ENCODE measurements at regions not wholly inside any gene's neighbourhood (a gene's known extent, or its start where the extent isn't known, plus 50 kb on each side); places are given as distances from the start of the nearest gene placed in this dataset.

DNA sequence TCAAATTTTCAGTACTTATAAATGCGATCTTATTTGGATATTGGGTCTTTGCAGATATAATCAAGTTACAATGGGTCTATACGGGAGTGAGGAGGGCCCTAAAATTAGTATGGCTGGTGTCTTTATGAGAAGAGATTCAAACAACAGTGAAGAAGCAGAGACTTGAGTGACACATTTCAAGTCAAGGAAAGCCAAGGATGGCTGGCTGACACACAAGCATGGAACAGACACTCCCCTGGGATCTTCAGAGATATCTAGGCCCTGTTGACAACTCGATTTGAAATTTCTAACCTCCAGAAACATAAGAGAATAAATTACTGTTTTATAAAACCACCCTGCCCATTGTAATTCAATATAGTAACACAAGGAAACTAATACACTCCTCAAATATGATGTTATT is 1886.0 kb upstream of the PCDH7 start:
- TF ChIP-seq POLR2A (IDR thresholded peaks at IDR 0.05; ENCODE audit: low read depth, low read length) (no peak), POLR2AphosphoS5 (IDR thresholded peaks at IDR 0.05; ENCODE audit: low read depth, low read length) (no peak), TAF1 (IDR thresholded peaks at IDR 0.05; ENCODE audit: borderline replicate concordance, low read depth, low read length) (no peak)
